Stomach (tissue), 8 donors: ENCODE measurements at regions not wholly inside any gene's neighbourhood (a gene's known extent, or its start where the extent isn't known, plus 50 kb on each side); places are given as distances from the start of the nearest gene placed in this dataset.

Experiments
- DNase-seq, 2 donors: peaks; one replicate each; pipeline versions ENCODE4 v3.0.0 to v3.0.0-alpha.2; 2013 to 2019
- H3K27ac ChIP-seq, 5 donors: fragments of 200-600 bp in 4 of 5; sonication (generic) in 4 of 5; one replicate each; pipeline ENCODE4 v1.5.1; 2013 to 2019; ENCODE audit warnings: mild to moderate bottlenecking in 1 of 5, moderate library complexity in 1 of 5
- H3K27me3 ChIP-seq, 3 donors: fragments of 200-600 bp; sonication (generic); one replicate each; pipeline ENCODE4 v1.5.1; 2017 to 2019; ENCODE audit warnings: mixed run types in 1 of 3
- H3K36me3 ChIP-seq, 4 donors: fragments of 200-600 bp; sonication (generic); 1 replicate in 3 of 4; 2 replicates in 1 of 4; pipeline ENCODE4 v1.5.1; 2016 to 2019
- H3K4me1 ChIP-seq, 4 donors: fragments of 200-600 bp; sonication (generic); one replicate each; pipeline ENCODE4 v1.5.1; 2016 to 2019
- H3K4me3 ChIP-seq, 4 donors: fragments of 200-600 bp; sonication (generic) in 3 of 4; one replicate each; pipeline ENCODE4 v1.5.1; 2016 to 2019; ENCODE audit warnings: mild to moderate bottlenecking in 1 of 4
- H3K9me3 ChIP-seq, 4 donors: fragments of 200-600 bp; sonication (generic); one replicate each; pipeline ENCODE4 v1.5.1; 2016 to 2019
- EP300 ChIP-seq: sonication (generic); formaldehyde crosslinking; IDR thresholded peaks from one replicate; pipeline ENCODE4 v1.6.1; 2017; ENCODE audit warnings: antibody characterized with exemption
- POLR2A ChIP-seq, 4 donors: fragments of 450-650 bp; IDR thresholded peaks; one replicate each; pipeline ENCODE4 v1.6.1; 2016; ENCODE audit warnings: antibody characterized with exemption in 4 of 4, control low read depth in 2 of 4, mild to moderate bottlenecking in 1 of 4, moderate library complexity in 1 of 4
- POLR2AphosphoS5 ChIP-seq, 3 donors: sonication (generic); formaldehyde crosslinking; IDR thresholded peaks; one replicate each; pipeline ENCODE4 v1.6.1; 2016; ENCODE audit warnings: antibody characterized with exemption in 3 of 3
- WGBS, 5 donors: extraction: QIAGEN DNeasy Blood & Tissue Kit in 3 of 5; methylation state at CpG; one replicate each; pipeline versions ENCODE4 v1.1.5 to v1.1.7; 2013 to 2018; 5-methylcytosine and 5-hydroxymethylcytosine counted together
- intact Hi-C: fragments of 100-400 bp; cut with DNase I; formaldehyde crosslinking; loops from one replicate; pipeline ENCODE4 v1.15.1; 2023; ENCODE audit warnings: low total_unique reads
- TF ChIP-seq, protein P1 (sequence below), 7 experiments: fragments of 450-650 bp in 4 of 7; fragments of 200-600 bp in 3 of 7; sonication (generic) in 3 of 7; IDR thresholded peaks; one replicate each; pipeline ENCODE4 v1.5.1; 2016 to 2019; ENCODE audit warnings: antibody characterized with exemption in 7 of 7, control low read depth in 2 of 7, mild to moderate bottlenecking in 1 of 7
- donor health status: healthy with polysubstance abuse.
- donor health status: Bipolar disorder and iron deficiency.
- donor health status: healthy.

DNA sequence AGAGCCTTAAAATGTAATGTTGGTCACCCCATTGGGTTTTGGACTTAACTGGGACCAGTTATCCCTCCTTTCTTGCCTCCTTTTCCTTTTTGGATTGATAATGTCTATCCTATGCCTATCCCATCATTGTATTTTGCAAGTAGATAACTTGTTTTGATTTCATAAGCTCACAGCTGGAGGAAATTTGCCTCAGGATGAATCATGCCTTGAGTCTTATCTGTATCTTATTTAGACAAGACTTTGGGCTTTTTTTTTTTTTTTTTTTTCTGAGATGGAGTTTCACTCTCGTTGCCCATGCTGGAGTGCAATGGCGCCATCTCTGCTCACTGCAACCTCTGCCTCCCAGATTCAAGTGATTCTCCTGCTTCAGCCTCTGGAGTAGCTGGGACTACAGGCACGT is 443.3 kb downstream of the DNAH5 start:
- 62 to 75% (median 66%) methylated on average over 3 of the region's 3 CpGs for WGBS, 5 donors
- no peaks in the 10 kb centered on the region for H3K9me3 ChIP-seq
- TF ChIP-seq EP300 (no peak), POLR2AphosphoS5 (IDR thresholded peaks at IDR 0.05) (no peak), POLR2A (IDR thresholded peaks at IDR 0.05) (no peak)
- TF ChIP-seq, protein P1, sequence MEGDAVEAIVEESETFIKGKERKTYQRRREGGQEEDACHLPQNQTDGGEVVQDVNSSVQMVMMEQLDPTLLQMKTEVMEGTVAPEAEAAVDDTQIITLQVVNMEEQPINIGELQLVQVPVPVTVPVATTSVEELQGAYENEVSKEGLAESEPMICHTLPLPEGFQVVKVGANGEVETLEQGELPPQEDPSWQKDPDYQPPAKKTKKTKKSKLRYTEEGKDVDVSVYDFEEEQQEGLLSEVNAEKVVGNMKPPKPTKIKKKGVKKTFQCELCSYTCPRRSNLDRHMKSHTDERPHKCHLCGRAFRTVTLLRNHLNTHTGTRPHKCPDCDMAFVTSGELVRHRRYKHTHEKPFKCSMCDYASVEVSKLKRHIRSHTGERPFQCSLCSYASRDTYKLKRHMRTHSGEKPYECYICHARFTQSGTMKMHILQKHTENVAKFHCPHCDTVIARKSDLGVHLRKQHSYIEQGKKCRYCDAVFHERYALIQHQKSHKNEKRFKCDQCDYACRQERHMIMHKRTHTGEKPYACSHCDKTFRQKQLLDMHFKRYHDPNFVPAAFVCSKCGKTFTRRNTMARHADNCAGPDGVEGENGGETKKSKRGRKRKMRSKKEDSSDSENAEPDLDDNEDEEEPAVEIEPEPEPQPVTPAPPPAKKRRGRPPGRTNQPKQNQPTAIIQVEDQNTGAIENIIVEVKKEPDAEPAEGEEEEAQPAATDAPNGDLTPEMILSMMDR (IDR thresholded peaks at IDR 0.05), result no peak
- no peaks in the 10 kb centered on the region for H3K36me3 ChIP-seq
- no peaks in the 10 kb centered on the region for H3K4me1 ChIP-seq
- H3K27ac ChIP-seq, result no peak overlapping the region
- no peak for DNase-seq
- H3K4me3 ChIP-seq, result no peak overlapping the region
- intact Hi-C loops, result no loop called here
- H3K27me3 ChIP-seq, result no peaks in the 10 kb centered on the region

GRCh38 chr5:13498279-13498678 is 446.2 kb downstream of the DNAH5 start:
- intact Hi-C loops, result no loop called here
- no peaks in the 10 kb centered on the region for H3K27me3 ChIP-seq
- no peaks in the 10 kb centered on the region for H3K4me1 ChIP-seq
- no peak overlapping the region for H3K27ac ChIP-seq
- no peaks in the 10 kb centered on the region for H3K9me3 ChIP-seq
- TF ChIP-seq POLR2AphosphoS5 (IDR thresholded peaks at IDR 0.05) (no peak), EP300 (no peak), POLR2A (IDR thresholded peaks at IDR 0.05) (no peak)
- TF ChIP-seq, protein P1 (IDR thresholded peaks at IDR 0.05), result no peak
- no peak overlapping the region for H3K4me3 ChIP-seq
- H3K36me3 ChIP-seq, result no peaks in the 10 kb centered on the region
- DNase-seq, result peak in 1 of 2 donors; percentile 5

- H3K27ac ChIP-seq, result no peak overlapping the region
- WGBS, 5 donors, result 75 to 85% (median 82%) methylated on average over 8 of the region's 8 CpGs
- H3K4me3 ChIP-seq, result no peak overlapping the region
- intact Hi-C loops, result no loop called here
- H3K36me3 ChIP-seq, result no peaks in the 10 kb centered on the region
- DNase-seq, result no peak
- no peaks in the 10 kb centered on the region for H3K27me3 ChIP-seq
- no peaks in the 10 kb centered on the region for H3K4me1 ChIP-seq
- no peaks in the 10 kb centered on the region for H3K9me3 ChIP-seq
- no peak for TF ChIP-seq EP300
- TF ChIP-seq POLR2A (IDR thresholded peaks at IDR 0.05), result no peak
- TF ChIP-seq POLR2AphosphoS5 (IDR thresholded peaks at IDR 0.05), result no peak
- TF ChIP-seq, protein P1 (IDR thresholded peaks at IDR 0.05), result no peak
These were observed 456.1 kb downstream of the DNAH5 start for GRCh38 chr5:13488254-13488931.

- intact Hi-C loops, result no loop called here
- no peaks in the 10 kb centered on the region for H3K9me3 ChIP-seq
- H3K27me3 ChIP-seq, result no peaks in the 10 kb centered on the region
- H3K27ac ChIP-seq, result no peak overlapping the region
- H3K36me3 ChIP-seq, result no peaks in the 10 kb centered on the region
- peaks cover 0 to 8% (median 0%) of the 10 kb centered on the region in 4 donors for H3K4me1 ChIP-seq
- no peak overlapping the region for H3K4me3 ChIP-seq
- 82 to 90% (median 83%) methylated on average over 2 of the region's 2 CpGs for WGBS, 5 donors
- no peak for DNase-seq
- TF ChIP-seq, protein P1 (IDR thresholded peaks at IDR 0.05), result no peak
- no peak for TF ChIP-seq POLR2AphosphoS5 (IDR thresholded peaks at IDR 0.05)
- TF ChIP-seq EP300, result no peak
- no peak for TF ChIP-seq POLR2A (IDR thresholded peaks at IDR 0.05)
These were observed 463.7 kb downstream of the DNAH5 start for GRCh38 chr5:13480834-13481233.
